Endothelial cell (in vitro differentiated cells): ENCODE measurements at regions not wholly inside any gene's neighbourhood (a gene's known extent, or its start where the extent isn't known, plus 50 kb on each side); places are given as distances from the start of the nearest gene placed in this dataset.

Experiments
- DNase-seq: peaks from one replicate; pipeline ENCODE4 v3.0.0; 2021; ENCODE audit warnings: low spot score
- H3K27ac Mint-ChIP-seq: one replicate; pipeline ENCODE4 v1.8.0; 2021; ENCODE audit warnings: mixed read lengths, inconsistent platforms; ENCODE audit not compliant: unreplicated experiment
- H3K27me3 Mint-ChIP-seq: one replicate; pipeline ENCODE4 v1.8.0; 2021; ENCODE audit warnings: mild to moderate bottlenecking, moderate library complexity, mixed read lengths, inconsistent platforms; ENCODE audit not compliant: unreplicated experiment
- H3K36me3 Mint-ChIP-seq: one replicate; pipeline ENCODE4 v1.8.0; 2021; ENCODE audit warnings: mild to moderate bottlenecking, low read depth, mixed read lengths, inconsistent platforms; ENCODE audit not compliant: unreplicated experiment
- H3K4me1 Mint-ChIP-seq: one replicate; pipeline ENCODE4 v1.8.0; 2021; ENCODE audit warnings: mild to moderate bottlenecking, mixed read lengths, inconsistent platforms; ENCODE audit not compliant: unreplicated experiment
- H3K4me3 Mint-ChIP-seq: one replicate; pipeline ENCODE4 v1.8.0; 2021; ENCODE audit warnings: mild to moderate bottlenecking, mixed read lengths, inconsistent platforms; ENCODE audit not compliant: unreplicated experiment
- H3K9me3 Mint-ChIP-seq: one replicate; pipeline ENCODE4 v1.8.0; 2021; ENCODE audit warnings: mixed read lengths, inconsistent platforms; ENCODE audit not compliant: unreplicated experiment
- CTCF ChIP-seq: fragments of 200-600 bp; sonication (generic); IDR thresholded peaks from one replicate; pipeline ENCODE4 v1.5.0; 2021; ENCODE audit warnings: antibody characterized with exemption; ENCODE audit not compliant: unreplicated experiment

GRCh38 chr22:22123960-22124278, 120.7 kb upstream of the VPREB1 start:
- no peak for DNase-seq
- Mint-ChIP-seq H3K4me3 (no peak overlapping the region), H3K36me3 (no peaks in the 10 kb centered on the region), H3K4me1 (no peaks in the 10 kb centered on the region), H3K27ac (no peak overlapping the region), H3K9me3 (no peaks in the 10 kb centered on the region), H3K27me3 (peaks cover 4% of the 10 kb centered on the region)
- no peak for TF ChIP-seq CTCF

- no peak for DNase-seq
- Mint-ChIP-seq H3K27ac (no peak overlapping the region), H3K36me3 (no peaks in the 10 kb centered on the region), H3K4me3 (no peak overlapping the region), H3K27me3 (peaks cover 2% of the 10 kb centered on the region), H3K4me1 (no peaks in the 10 kb centered on the region), H3K9me3 (no peaks in the 10 kb centered on the region)
- TF ChIP-seq CTCF: no peak
Measured at GRCh38 chr22:22123118-22123959, 121.2 kb upstream of the VPREB1 start.

- H3K4me1 Mint-ChIP-seq: no peaks in the 10 kb centered on the region
- no peaks in the 10 kb centered on the region for H3K36me3 Mint-ChIP-seq
- no peak for TF ChIP-seq CTCF
- DNase-seq: no peak
- H3K27me3 Mint-ChIP-seq: peaks cover 2% of the 10 kb centered on the region
- H3K9me3 Mint-ChIP-seq: no peaks in the 10 kb centered on the region
- H3K27ac Mint-ChIP-seq: no peak overlapping the region
- H3K4me3 Mint-ChIP-seq: no peak overlapping the region
Measured at GRCh38 chr22:22122348-22123117, 122.1 kb upstream of the VPREB1 start.

- Mint-ChIP-seq H3K36me3 (no peaks in the 10 kb centered on the region), H3K27me3 (peaks cover 2% of the 10 kb centered on the region), H3K4me3 (no peak overlapping the region), H3K27ac (no peak overlapping the region), H3K4me1 (no peaks in the 10 kb centered on the region), H3K9me3 (no peaks in the 10 kb centered on the region)
- no peak for DNase-seq
- TF ChIP-seq CTCF: no peak
Measured at GRCh38 chr22:22121445-22121844, 123.1 kb upstream of the VPREB1 start.

- peaks cover 2% of the 10 kb centered on the region for H3K27me3 Mint-ChIP-seq
Measured at GRCh38 chr22:22120160-22120559, 124.4 kb upstream of the VPREB1 start.

More at GRCh38 chr22:22120160-22120559, 124.4 kb upstream of the VPREB1 start:
- DNase-seq: no peak
- TF ChIP-seq CTCF: no peak
- no peaks in the 10 kb centered on the region for H3K9me3 Mint-ChIP-seq
- no peaks in the 10 kb centered on the region for H3K4me1 Mint-ChIP-seq
- H3K27ac Mint-ChIP-seq: no peak overlapping the region
- no peak overlapping the region for H3K4me3 Mint-ChIP-seq
- no peaks in the 10 kb centered on the region for H3K36me3 Mint-ChIP-seq
